GM23338 (cell line): ENCODE measurements at regions not wholly inside any gene's neighbourhood (a gene's known extent, or its start where the extent isn't known, plus 50 kb on each side); places are given as distances from the start of the nearest gene placed in this dataset.

Source experiments
- CTCF ChIP-seq, 2 experiments: fragments of 200-600 bp in 1 of 2; sonication (generic) in 1 of 2; conservative IDR thresholded peaks; 2 replicates each; pipeline versions ENCODE4 v1.5.1 to v1.6.1; 2016 to 2017; ENCODE audit warnings: antibody characterized with exemption in 2 of 2, low read depth in 2 of 2, mild to moderate bottlenecking in 2 of 2, moderate library complexity in 1 of 2
- EZH2 ChIP-seq: fragments of 200-600 bp; sonication (generic); IDR thresholded peaks from one replicate; pipeline ENCODE4 v1.8.0; 2017; ENCODE audit warnings: antibody characterized with exemption, mild to moderate bottlenecking, low read depth; ENCODE audit not compliant: unreplicated experiment
- NANOG ChIP-seq: IDR thresholded peaks from 2 replicates; pipeline ENCODE4 v1.6.1; 2016; ENCODE audit warnings: antibody characterized with exemption, borderline replicate concordance
- POLR2AphosphoS5 ChIP-seq: IDR thresholded peaks from 2 replicates; pipeline ENCODE4 v1.6.1; 2016; ENCODE audit warnings: antibody characterized with exemption, low read depth
- TF ChIP-seq, protein P1 (sequence below): IDR thresholded peaks from one replicate; pipeline ENCODE4 v1.6.1; 2018; ENCODE audit warnings: antibody characterized with exemption; ENCODE audit not compliant: unreplicated experiment

DNA sequence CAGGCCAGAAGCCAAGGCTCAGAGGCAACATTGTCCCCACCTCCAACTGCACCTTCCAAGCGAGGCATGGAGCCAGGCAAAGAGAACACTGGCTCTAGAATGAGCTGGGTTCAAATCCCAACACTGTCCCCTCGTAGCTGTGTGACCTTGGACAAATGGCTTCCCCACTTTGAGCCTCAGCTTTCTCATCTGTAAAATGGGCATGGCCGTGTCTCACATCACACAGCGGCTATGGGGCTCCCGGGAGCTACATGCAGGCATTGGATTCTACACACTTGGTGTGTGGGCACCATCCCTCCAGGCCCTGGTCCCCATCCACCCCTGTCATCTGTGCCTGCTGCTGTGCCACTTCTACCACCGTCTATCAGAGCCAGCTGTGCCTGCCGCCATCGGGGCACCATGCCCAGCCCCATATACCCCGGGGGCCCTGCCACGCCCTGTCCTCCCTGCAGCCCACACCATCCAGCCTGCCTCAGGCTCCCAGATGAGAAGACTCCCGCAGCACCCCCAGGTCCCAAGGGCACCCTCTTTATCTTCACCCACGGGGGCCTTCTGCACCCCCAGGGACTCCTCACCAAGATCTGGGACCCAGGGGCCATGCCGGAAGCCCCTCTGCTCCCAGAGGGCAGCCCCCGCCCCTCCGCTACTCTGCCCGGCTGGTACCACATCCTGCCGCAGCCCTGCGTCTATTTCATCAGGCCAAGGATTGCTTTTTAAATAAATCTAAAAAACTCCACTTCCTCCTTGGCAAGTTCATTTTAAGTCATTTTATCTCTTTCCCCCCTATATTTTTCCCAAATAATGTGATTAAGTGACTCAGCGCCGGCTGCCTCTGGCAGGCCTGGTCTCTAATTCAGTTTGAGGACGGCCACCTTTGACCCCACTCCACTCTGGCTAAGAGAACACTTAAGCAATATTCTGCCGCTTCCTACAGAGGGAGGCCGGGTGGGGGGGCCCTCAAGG lies 107.8 kb upstream of the TARDBP start:
- TF ChIP-seq CTCF (conservative IDR thresholded peaks at IDR 0.05; ENCODE audit: low read depth in 2 of 2) (no peak), EZH2 (no peak), POLR2AphosphoS5 (no peak), NANOG (no peak)
- TF ChIP-seq, protein P1, sequence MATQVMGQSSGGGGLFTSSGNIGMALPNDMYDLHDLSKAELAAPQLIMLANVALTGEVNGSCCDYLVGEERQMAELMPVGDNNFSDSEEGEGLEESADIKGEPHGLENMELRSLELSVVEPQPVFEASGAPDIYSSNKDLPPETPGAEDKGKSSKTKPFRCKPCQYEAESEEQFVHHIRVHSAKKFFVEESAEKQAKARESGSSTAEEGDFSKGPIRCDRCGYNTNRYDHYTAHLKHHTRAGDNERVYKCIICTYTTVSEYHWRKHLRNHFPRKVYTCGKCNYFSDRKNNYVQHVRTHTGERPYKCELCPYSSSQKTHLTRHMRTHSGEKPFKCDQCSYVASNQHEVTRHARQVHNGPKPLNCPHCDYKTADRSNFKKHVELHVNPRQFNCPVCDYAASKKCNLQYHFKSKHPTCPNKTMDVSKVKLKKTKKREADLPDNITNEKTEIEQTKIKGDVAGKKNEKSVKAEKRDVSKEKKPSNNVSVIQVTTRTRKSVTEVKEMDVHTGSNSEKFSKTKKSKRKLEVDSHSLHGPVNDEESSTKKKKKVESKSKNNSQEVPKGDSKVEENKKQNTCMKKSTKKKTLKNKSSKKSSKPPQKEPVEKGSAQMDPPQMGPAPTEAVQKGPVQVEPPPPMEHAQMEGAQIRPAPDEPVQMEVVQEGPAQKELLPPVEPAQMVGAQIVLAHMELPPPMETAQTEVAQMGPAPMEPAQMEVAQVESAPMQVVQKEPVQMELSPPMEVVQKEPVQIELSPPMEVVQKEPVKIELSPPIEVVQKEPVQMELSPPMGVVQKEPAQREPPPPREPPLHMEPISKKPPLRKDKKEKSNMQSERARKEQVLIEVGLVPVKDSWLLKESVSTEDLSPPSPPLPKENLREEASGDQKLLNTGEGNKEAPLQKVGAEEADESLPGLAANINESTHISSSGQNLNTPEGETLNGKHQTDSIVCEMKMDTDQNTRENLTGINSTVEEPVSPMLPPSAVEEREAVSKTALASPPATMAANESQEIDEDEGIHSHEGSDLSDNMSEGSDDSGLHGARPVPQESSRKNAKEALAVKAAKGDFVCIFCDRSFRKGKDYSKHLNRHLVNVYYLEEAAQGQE, result no peak
